ENCODE measurements at regions not wholly inside any gene's neighbourhood (a gene's known extent, or its start where the extent isn't known, plus 50 kb on each side); places are given as distances from the start of the nearest gene placed in this dataset.

DNA sequence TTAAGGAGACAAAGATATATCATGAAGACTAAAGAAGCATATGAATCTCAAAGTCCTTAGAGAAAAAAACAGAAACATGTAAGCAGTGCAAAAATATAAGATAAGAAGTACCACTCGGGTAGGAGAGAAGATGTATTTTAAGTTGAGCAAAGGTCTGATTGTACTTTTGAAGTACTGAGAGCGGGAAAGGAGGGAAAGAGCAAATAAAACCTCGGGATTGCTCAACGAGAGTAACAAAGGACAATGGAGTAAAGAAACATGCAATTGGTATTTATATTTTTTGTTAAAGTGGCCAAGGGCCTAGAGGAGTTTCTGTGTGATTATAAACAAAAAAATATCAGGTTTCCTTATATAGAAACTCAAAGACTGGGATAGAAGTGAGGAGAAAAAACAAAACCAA is 251.9 kb downstream of the LNPK start:
- ATAC-seq, result no peak

GRCh38 chr2:175745911-175746310 is 256.2 kb downstream of the LNPK start:
- peaks cover 0 to 4% (median 0%) of the 10 kb centered on the region in 7 donors for H3K27me3 ChIP-seq
- intact Hi-C loops (cut with DNase I), result no loop called here
- H3K4me1 ChIP-seq, result peaks cover 0 to 7% (median 0%) of the 10 kb centered on the region in 9 donors
- H3K27ac ChIP-seq, result no peak overlapping the region
- no peak for DNase-seq
- no peaks in the 10 kb centered on the region for H3K36me3 ChIP-seq
- 0 to 59% methylated on average over 1 of the region's 1 CpG for WGBS, 2 donors
- TF ChIP-seq, protein P1, sequence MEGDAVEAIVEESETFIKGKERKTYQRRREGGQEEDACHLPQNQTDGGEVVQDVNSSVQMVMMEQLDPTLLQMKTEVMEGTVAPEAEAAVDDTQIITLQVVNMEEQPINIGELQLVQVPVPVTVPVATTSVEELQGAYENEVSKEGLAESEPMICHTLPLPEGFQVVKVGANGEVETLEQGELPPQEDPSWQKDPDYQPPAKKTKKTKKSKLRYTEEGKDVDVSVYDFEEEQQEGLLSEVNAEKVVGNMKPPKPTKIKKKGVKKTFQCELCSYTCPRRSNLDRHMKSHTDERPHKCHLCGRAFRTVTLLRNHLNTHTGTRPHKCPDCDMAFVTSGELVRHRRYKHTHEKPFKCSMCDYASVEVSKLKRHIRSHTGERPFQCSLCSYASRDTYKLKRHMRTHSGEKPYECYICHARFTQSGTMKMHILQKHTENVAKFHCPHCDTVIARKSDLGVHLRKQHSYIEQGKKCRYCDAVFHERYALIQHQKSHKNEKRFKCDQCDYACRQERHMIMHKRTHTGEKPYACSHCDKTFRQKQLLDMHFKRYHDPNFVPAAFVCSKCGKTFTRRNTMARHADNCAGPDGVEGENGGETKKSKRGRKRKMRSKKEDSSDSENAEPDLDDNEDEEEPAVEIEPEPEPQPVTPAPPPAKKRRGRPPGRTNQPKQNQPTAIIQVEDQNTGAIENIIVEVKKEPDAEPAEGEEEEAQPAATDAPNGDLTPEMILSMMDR (IDR thresholded peaks at IDR 0.05), result no peak
- H3K9me3 ChIP-seq, result no peaks in the 10 kb centered on the region
- H3K4me3 ChIP-seq, result no peak overlapping the region
- no peak for ATAC-seq

More for the DNA sequence above, 251.9 kb downstream of the LNPK start:
- H3K36me3 ChIP-seq, result no peaks in the 10 kb centered on the region
- no peaks in the 10 kb centered on the region for H3K4me1 ChIP-seq
- no peak overlapping the region for H3K27ac ChIP-seq
- intact Hi-C loops (cut with DNase I), result no loop called here
- DNase-seq, result no peak
- H3K9me3 ChIP-seq, result no peaks in the 10 kb centered on the region
- WGBS, 2 donors, result 68 to 75% methylated on average over 4 of the region's 4 CpGs
- TF ChIP-seq, protein P1 (IDR thresholded peaks at IDR 0.05), result no peak
- H3K27me3 ChIP-seq, result peaks cover 0 to 3% (median 0%) of the 10 kb centered on the region in 7 donors
- no peak overlapping the region for H3K4me3 ChIP-seq

GRCh38 chr2:175744000-175744399 is 258.1 kb downstream of the LNPK start:
- Histone ChIP-seq H3K4me1 (peaks cover 0 to 7% (median 0%) of the 10 kb centered on the region in 9 donors), H3K27me3 (peaks cover 0 to 4% (median 0%) of the 10 kb centered on the region in 7 donors), H3K27ac (no peak overlapping the region), H3K4me3 (no peak overlapping the region), H3K9me3 (no peaks in the 10 kb centered on the region), H3K36me3 (no peaks in the 10 kb centered on the region)
- TF ChIP-seq, protein P1 (IDR thresholded peaks at IDR 0.05), result no peak
- DNase-seq (no peak), ATAC-seq (no peak)
- intact Hi-C loops (cut with DNase I), result no loop called here
- WGBS, 2 donors, result 63% methylated on average over 8 of the region's 8 CpGs

- no peak overlapping the region for H3K27ac ChIP-seq
- H3K4me3 ChIP-seq, result no peak overlapping the region
- H3K9me3 ChIP-seq, result no peaks in the 10 kb centered on the region
- no peaks in the 10 kb centered on the region for H3K36me3 ChIP-seq
- intact Hi-C loops (cut with DNase I), result no loop called here
- peaks cover 0 to 4% (median 0%) of the 10 kb centered on the region in 7 donors for H3K27me3 ChIP-seq
- ATAC-seq (no peak), DNase-seq (no peak)
- TF ChIP-seq, protein P1 (IDR thresholded peaks at IDR 0.05), result no peak
- peaks cover 0 to 7% (median 0%) of the 10 kb centered on the region in 9 donors for H3K4me1 ChIP-seq
- WGBS, 2 donors, result 13 to 15% methylated on average over 1 of the region's 1 CpG
Measured at GRCh38 chr2:175743011-175743410, 259.1 kb downstream of the LNPK start.
